ENCODE measurements at regions not wholly inside any gene's neighbourhood (a gene's known extent, or its start where the extent isn't known, plus 50 kb on each side); places are given as distances from the start of the nearest gene placed in this dataset.

DNA sequence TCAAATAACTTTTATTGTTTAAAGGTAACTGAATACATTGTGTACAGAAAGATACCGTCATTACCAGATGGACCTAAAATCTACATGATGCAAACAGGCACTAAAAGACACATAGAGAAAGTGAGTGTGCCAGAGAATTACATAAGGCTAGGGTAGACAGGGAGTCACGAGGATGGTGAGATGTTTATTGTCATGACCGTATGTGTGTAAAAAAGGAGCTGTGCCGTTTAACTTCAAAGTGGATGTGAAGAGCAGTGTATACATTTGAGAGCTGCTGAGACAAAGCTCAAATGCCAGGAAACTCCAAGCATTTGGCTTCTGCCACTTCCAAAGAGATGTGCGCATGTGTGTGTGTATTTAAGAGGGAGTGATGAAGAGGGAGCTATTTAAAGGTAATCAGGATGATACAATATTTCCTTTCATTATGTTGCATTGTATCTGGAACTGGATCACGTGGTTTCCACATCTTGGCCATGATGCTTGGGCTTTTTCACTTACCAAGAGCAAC lies 51.4 kb upstream of the IGF1R start:
- Mint-ChIP-seq H3K4me1 (peaks cover 12% of the 10 kb centered on the region), H3K27ac (no peak overlapping the region), H3K27me3 (peaks cover 5% of the 10 kb centered on the region), H3K9me3 (no peaks in the 10 kb centered on the region), H3K4me3 (no peak overlapping the region), H3K36me3 (ENCODE audit: low read depth) (no peaks in the 10 kb centered on the region)
- DNase-seq: no peak
- intact Hi-C loops (cut with micrococcal nuclease): no loop called here

DNA sequence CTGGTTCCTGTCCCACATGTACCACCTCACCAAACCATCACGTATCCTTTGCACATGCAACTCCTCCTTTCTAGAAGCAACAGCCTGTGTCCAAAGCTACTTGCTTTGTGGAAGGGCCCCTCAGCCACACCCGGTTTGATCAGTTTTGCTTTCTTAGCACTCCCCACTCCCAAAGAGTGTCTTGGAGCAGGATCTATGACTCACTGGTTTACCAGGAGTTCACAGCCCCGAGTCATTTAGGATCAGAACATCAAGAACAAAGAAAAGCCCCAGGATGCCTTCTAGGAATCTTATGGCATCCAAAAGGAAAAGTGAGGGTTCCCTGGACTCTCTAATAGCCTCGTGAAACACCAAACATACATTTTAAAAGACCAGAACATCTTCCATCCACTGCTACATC lies 50.7 kb upstream of the IGF1R start:
- no peaks in the 10 kb centered on the region for H3K36me3 Mint-ChIP-seq (ENCODE audit: low read depth)
- no peak overlapping the region for H3K4me3 Mint-ChIP-seq
- no peak for DNase-seq
- H3K9me3 Mint-ChIP-seq: no peaks in the 10 kb centered on the region
- H3K27me3 Mint-ChIP-seq: peaks cover 5% of the 10 kb centered on the region
- no peak overlapping the region for H3K27ac Mint-ChIP-seq
- peaks cover 12% of the 10 kb centered on the region for H3K4me1 Mint-ChIP-seq
- intact Hi-C loops (cut with micrococcal nuclease): no loop called here
